Muscle layer of colon (tissue), 2 donors: ENCODE measurements at regions not wholly inside any gene's neighbourhood (a gene's known extent, or its start where the extent isn't known, plus 50 kb on each side); places are given as distances from the start of the nearest gene placed in this dataset.
"Not testable (repeated sequence)": the region's sequence is repeated elsewhere in the genome, so short reads cannot be mapped to it uniquely, and the experiment has no call there.

Experiments used
- H3K27ac ChIP-seq: one replicate; pipeline ENCODE4 v1.7.0; 2013; ENCODE audit warnings: low read depth, mild to moderate bottlenecking, low read length, moderate library complexity
- H3K27me3 ChIP-seq, 2 donors: one replicate each; pipeline ENCODE4 v1.7.0; 2013; ENCODE audit warnings: low read length in 2 of 2, mild to moderate bottlenecking in 2 of 2; ENCODE audit not compliant: insufficient read depth in 2 of 2, control insufficient read depth in 1 of 2
- H3K36me3 ChIP-seq: one replicate; pipeline ENCODE4 v1.7.0; 2013; ENCODE audit warnings: mild to moderate bottlenecking, low read length; ENCODE audit not compliant: insufficient read depth
- H3K4me1 ChIP-seq: one replicate; pipeline ENCODE4 v1.7.0; 2013; ENCODE audit warnings: mild to moderate bottlenecking, low read length; ENCODE audit not compliant: insufficient read depth
- H3K4me3 ChIP-seq, 2 donors: one replicate each; pipeline ENCODE4 v1.7.0; 2013; ENCODE audit warnings: low read length in 2 of 2, low read depth in 1 of 2, mild to moderate bottlenecking in 1 of 2, moderate library complexity in 1 of 2
- H3K9ac ChIP-seq: one replicate; pipeline ENCODE4 v1.7.0; 2013; ENCODE audit warnings: low read length
- H3K9me3 ChIP-seq: one replicate; pipeline ENCODE4 v1.7.0; 2013; ENCODE audit warnings: mild to moderate bottlenecking, low read length
- donor health status: abdominal sarcoma.
- donor health status: Adenocarcinoma of cecum.

DNA sequence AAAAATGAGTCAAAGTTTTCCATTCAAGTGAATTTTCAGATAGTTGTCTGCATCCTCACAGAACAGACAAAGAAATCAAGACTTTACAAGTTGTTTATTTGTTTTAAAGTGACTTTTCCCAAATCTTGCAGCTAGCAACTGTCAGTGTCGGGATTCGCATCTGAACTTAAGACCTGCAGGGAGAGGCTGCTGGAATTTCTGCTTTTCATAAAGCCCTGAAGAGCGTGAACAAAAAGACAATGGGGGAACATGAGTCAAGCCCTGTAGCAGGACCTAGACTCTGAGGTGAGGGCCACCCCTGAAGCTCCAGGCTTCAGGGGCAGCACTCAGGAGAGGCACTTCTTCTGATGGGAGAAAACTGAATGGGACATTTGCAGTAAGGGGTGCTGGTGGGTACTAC lies 108.2 kb upstream of the CTAGE1 start:
- Histone ChIP-seq H3K9ac (no peak overlapping the region), H3K36me3 (no peaks in the 10 kb centered on the region), H3K27me3 (no peaks in the 10 kb centered on the region), H3K9me3 (no peaks in the 10 kb centered on the region), H3K27ac (no peak overlapping the region), H3K4me1 (no peaks in the 10 kb centered on the region), H3K4me3 (no peak overlapping the region)

DNA sequence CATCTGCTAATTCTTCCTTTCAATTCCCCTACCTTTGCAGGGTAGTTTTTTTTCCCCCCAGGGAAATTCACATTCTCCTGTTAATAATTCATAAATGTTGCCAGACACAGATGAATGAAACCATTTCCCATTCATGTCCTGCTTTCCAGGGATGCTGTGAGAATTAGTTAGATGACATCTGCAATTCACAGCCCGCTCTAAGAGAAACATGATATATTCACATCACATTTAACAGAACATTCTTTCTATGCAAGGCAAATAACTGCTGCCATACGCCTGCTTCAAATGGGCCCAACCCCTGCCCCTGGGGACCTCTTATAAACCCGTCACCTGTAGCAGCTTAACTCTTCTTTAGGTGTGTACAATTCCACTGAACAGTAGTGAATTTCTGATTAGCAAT lies 110.6 kb upstream of the CTAGE1 start:
- no peaks in the 10 kb centered on the region for H3K27me3 ChIP-seq
- no peak overlapping the region for H3K4me3 ChIP-seq
- no peaks in the 10 kb centered on the region for H3K9me3 ChIP-seq
- no peaks in the 10 kb centered on the region for H3K36me3 ChIP-seq
- H3K9ac ChIP-seq: no peak overlapping the region
- H3K27ac ChIP-seq: no peak overlapping the region
- H3K4me1 ChIP-seq: no peaks in the 10 kb centered on the region

DNA sequence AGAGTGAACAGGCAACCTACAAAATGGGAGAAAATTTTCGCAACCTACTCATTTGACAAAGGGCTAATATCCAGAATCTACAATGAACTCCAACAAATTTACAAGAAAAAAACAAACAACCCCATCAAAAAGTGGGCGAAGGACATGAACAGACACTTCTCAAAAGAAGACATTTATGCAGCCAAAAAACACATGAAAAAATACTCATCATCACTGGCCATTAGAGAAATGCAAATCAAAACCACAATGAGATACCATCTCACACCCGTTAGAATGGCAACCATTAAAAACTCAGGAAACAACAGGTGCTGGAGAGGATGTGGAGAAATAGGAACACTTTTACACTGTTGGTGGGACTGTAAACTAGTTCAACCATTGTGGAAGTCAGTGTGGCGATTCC lies 117.0 kb upstream of the CTAGE1 start:
- H3K9ac ChIP-seq, H3K9me3 ChIP-seq, H3K4me3 ChIP-seq, H3K27ac ChIP-seq, H3K4me1 ChIP-seq, H3K27me3 ChIP-seq, H3K36me3 ChIP-seq: not testable (repeated sequence)

- no peak overlapping the region for H3K9ac ChIP-seq
- H3K4me3 ChIP-seq: no peak overlapping the region
- H3K27ac ChIP-seq: no peak overlapping the region
- H3K36me3 ChIP-seq: no peaks in the 10 kb centered on the region
- H3K9me3 ChIP-seq: no peaks in the 10 kb centered on the region
- H3K4me1 ChIP-seq: no peaks in the 10 kb centered on the region
- H3K27me3 ChIP-seq: no peaks in the 10 kb centered on the region
Observed at GRCh38 chr18:22536558-22536957, 118.8 kb upstream of the CTAGE1 start.

DNA sequence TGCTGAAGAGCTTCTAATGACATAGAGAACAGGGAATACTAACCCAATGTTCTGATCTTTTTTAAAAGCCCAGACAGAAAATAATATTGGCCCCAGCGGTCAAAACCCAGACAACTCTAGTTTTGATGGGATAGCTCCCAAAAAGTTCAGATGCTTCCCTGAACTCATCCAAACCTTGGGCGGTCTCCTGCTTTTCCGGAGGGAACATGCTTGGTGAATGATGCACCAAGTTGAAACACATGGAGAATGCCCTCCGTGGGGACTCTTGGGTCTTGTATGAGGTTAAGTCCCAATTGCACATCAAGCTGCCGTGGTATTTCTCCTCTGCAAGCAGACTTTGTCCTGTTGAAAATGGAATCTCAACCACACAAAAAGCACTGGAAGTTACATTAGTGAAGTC lies 120.7 kb upstream of the CTAGE1 start:
- Histone ChIP-seq H3K36me3 (no peaks in the 10 kb centered on the region), H3K27ac (no peak overlapping the region), H3K27me3 (no peaks in the 10 kb centered on the region)

DNA sequence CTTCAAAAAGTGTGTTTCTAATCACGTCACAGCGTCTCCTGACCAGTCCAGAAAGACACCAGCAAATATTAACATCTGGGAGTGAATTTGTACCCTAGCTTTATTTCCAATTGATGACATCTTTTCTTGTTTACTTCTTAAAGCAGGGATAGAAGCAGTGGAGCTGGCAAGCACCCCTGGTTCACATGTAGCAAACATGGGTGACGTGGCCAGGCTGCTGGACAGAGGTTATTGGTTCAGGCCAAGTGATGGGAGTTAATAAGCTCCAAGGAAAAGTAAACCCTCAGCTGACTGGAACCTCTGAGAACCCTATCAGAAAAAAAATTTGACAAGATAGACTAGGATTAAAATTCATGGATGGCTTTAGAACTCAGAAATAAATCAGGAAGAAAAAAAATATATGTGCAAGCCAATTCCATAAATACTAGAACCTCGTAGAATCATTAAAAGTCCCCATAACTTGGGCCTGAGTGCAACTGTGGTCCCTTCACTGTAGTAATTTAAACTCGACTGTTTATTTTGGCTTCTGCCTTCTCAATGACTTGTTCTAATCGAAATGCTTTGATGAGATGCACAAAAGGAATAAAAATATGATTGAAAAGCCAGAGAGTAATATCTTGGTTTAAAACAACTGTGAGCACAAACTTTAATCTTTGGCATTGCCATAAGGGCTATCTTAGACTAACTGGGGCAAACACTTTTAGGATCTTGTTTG lies 121.5 kb upstream of the CTAGE1 start:
- H3K9me3 ChIP-seq: no peaks in the 10 kb centered on the region
- H3K36me3 ChIP-seq: no peaks in the 10 kb centered on the region
- no peak overlapping the region for H3K27ac ChIP-seq
- no peaks in the 10 kb centered on the region for H3K4me1 ChIP-seq
- H3K4me3 ChIP-seq: no peak overlapping the region
- H3K27me3 ChIP-seq: no peaks in the 10 kb centered on the region
- no peak overlapping the region for H3K9ac ChIP-seq

More for the DNA sequence above, 120.7 kb upstream of the CTAGE1 start:
- Histone ChIP-seq H3K9me3 (no peaks in the 10 kb centered on the region), H3K4me3 (no peak overlapping the region), H3K4me1 (no peaks in the 10 kb centered on the region), H3K9ac (no peak overlapping the region)

DNA sequence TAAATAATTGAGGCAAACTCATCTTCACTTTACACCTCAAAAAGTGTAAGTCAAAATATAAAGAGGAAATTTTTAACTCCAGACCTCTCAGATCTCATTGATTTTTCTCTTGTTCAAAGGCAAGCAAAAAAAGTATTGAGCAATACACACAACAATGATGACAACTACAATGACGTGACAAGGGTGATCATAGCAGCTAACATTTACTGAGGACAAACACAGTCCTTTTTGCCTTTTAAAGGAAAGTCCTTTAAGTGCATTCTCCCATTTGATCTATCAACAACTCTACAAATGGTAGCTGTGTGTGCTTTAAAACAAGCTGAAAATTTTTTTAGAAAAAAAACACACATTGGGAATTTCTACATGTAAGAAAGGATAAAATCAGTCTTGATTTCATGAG lies 123.5 kb upstream of the CTAGE1 start:
- Histone ChIP-seq H3K4me1 (no peaks in the 10 kb centered on the region), H3K36me3 (no peaks in the 10 kb centered on the region), H3K27me3 (no peaks in the 10 kb centered on the region), H3K9me3 (no peaks in the 10 kb centered on the region), H3K27ac (no peak overlapping the region), H3K9ac (no peak overlapping the region), H3K4me3 (no peak overlapping the region)

DNA sequence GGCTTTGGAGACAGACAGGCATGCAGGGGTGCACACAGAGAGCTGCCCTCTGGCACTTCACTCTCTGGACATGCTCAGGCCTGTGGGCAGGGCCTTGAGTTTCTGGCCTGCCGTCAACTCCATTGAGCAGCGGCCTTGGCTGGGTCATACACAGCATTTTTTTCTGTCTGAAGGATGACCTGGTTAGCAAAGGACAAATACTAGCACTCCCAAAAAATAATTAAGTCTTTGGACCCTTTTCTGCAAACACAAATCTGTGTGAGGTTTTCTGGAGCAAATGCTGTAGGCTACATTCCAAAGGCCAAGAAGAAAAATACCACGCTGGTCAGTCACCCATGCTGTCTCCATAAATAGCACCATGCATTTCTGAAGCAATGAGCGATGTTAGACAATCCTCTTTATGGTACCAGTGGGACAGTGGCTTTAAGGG lies 124.7 kb upstream of the CTAGE1 start:
- Histone ChIP-seq H3K27ac (no peak overlapping the region), H3K9me3 (no peaks in the 10 kb centered on the region), H3K4me1 (no peaks in the 10 kb centered on the region)

DNA sequence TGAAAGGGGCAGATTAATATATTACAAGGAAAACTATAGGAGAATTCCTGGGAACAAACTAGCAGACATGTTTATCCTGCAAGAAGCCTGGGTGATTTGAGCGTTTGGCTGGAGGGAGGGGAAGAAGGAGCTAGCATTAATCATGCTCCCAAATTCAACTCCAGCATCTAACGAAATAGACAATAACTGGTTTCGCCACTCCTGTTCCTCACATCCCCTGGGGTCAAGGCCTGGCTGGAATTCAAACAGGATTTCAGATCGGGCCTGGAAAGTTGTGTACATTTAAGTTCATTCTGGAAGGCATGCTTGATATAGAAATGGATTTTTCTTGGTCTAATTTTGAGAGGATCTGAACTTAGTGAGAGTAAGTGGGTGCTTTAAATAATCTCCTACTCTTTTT lies 126.1 kb upstream of the CTAGE1 start:
- Histone ChIP-seq H3K36me3 (no peaks in the 10 kb centered on the region), H3K9ac (no peak overlapping the region), H3K9me3 (no peaks in the 10 kb centered on the region), H3K4me1 (no peaks in the 10 kb centered on the region), H3K27ac (no peak overlapping the region), H3K27me3 (no peaks in the 10 kb centered on the region), H3K4me3 (no peak overlapping the region)

More for the DNA sequence above, 124.7 kb upstream of the CTAGE1 start:
- H3K36me3 ChIP-seq: no peaks in the 10 kb centered on the region
- no peak overlapping the region for H3K9ac ChIP-seq
- H3K4me3 ChIP-seq: no peak overlapping the region
- H3K27me3 ChIP-seq: no peaks in the 10 kb centered on the region

- H3K27ac ChIP-seq: no peak overlapping the region
- H3K4me1 ChIP-seq: no peaks in the 10 kb centered on the region
- no peaks in the 10 kb centered on the region for H3K36me3 ChIP-seq
Observed at GRCh38 chr18:22544626-22545025, 126.9 kb upstream of the CTAGE1 start.

GRCh38 chr18:22545066-22545760 lies 127.5 kb upstream of the CTAGE1 start:
- Histone ChIP-seq H3K27me3 (no peaks in the 10 kb centered on the region), H3K36me3 (no peaks in the 10 kb centered on the region), H3K9me3 (no peaks in the 10 kb centered on the region), H3K4me1 (no peaks in the 10 kb centered on the region), H3K27ac (no peak overlapping the region), H3K4me3 (no peak overlapping the region), H3K9ac (no peak overlapping the region)

More at GRCh38 chr18:22544626-22545025, 126.9 kb upstream of the CTAGE1 start:
- no peak overlapping the region for H3K9ac ChIP-seq
- no peaks in the 10 kb centered on the region for H3K9me3 ChIP-seq
- no peak overlapping the region for H3K4me3 ChIP-seq
- H3K27me3 ChIP-seq: no peaks in the 10 kb centered on the region
